ENCODE measurements at regions not wholly inside any gene's neighbourhood (a gene's known extent, or its start where the extent isn't known, plus 50 kb on each side); places are given as distances from the start of the nearest gene placed in this dataset.

GRCh38 chr1:194776657-194777056, 1590.2 kb upstream of the B3GALT2 start:
- TF ChIP-seq CTCF (IDR thresholded peaks at IDR 0.05), result no peak
- no peak for TF ChIP-seq POLR2A (IDR thresholded peaks at IDR 0.05)
